GM12878 (cell line): ENCODE measurements at regions not wholly inside any gene's neighbourhood (a gene's known extent, or its start where the extent isn't known, plus 50 kb on each side); places are given as distances from the start of the nearest gene placed in this dataset.

Experiments used
- ATAC-seq: fragments of 200-7000 bp; cut with Tn5 transposase; 3 replicates; pipeline ENCODE4 v1.9.1; 2020; ENCODE audit warnings: mild to moderate bottlenecking, moderate library complexity
- BruUV-seq: library from RNA; stranded (reverse); fragments of 400-500 nt; replicated peaks from 2 replicates; lab custom pipeline; 2021; lab: Mats Ljungman, UMichigan
- CTCF ChIA-PET: fragments of 300-600 bp; sonication (Branson Sonifier 250); formaldehyde crosslinking; extraction: SDS; loops from one replicate; lab custom pipeline; 2021; ENCODE audit warnings: inconsistent platforms; lab: Yijun Ruan, JAX
- POLR2A ChIA-PET: fragments of 350-600 bp; formaldehyde crosslinking; extraction: SDS; loops from one replicate; lab custom pipeline; 2021; ENCODE audit warnings: inconsistent platforms; lab: Charles Lee
- RAD21 ChIA-PET: fragments of 300-600 bp; sonication (Branson Sonifier 250); formaldehyde crosslinking; loops from one replicate; lab custom pipeline; 2023; ENCODE audit warnings: antibody characterized with exemption; ENCODE audit not compliant: unreplicated experiment; lab: Charles Lee
- SMC1A ChIA-PET: fragments of 300-600 bp; sonication (Branson Sonifier 250); formaldehyde crosslinking; loops from one replicate; lab custom pipeline; 2023; ENCODE audit not compliant: unreplicated experiment, uncharacterized antibody; lab: Charles Lee
- DNase-seq: peaks from one replicate; pipeline ENCODE4 v3.0.0-alpha.2; 2011; ENCODE audit warnings: low read depth, low spot score
- FAIRE-seq: peaks from 3 replicates; lab custom pipeline; 2011; peaks lifted over from hg19 to GRCh38; lab: Jason Lieb, UNC
- H2AFZ ChIP-seq: 2 replicates; pipeline ENCODE4 v1.6.0; 2011; ENCODE audit warnings: low read depth, low read length, control low read depth; ENCODE audit not compliant: control insufficient read depth
- H3K27ac ChIP-seq: 2 replicates; pipeline ENCODE4 v1.5.1; 2011; ENCODE audit warnings: control low read depth; ENCODE audit not compliant: control insufficient read depth, insufficient read depth
- H3K27me3 ChIP-seq, 2 experiments: replicated peaks in 1 of 2; 2 replicates each; pipeline versions ENCODE4 v1.6.0 to v1.6.1; 2011; ENCODE audit warnings: low read length in 1 of 2; ENCODE audit not compliant: control insufficient read depth in 2 of 2, insufficient read depth in 2 of 2
- H3K36me3 ChIP-seq, 2 experiments: 2 replicates each; pipeline ENCODE4 v1.5.1; 2011; ENCODE audit warnings: low read length in 1 of 2; ENCODE audit not compliant: control insufficient read depth in 2 of 2, insufficient read depth in 2 of 2
- H3K4me1 ChIP-seq: 2 replicates; pipeline ENCODE4 v1.6.1; 2011; ENCODE audit warnings: mild to moderate bottlenecking, low read length, moderate library complexity, mixed read lengths; ENCODE audit not compliant: control insufficient read depth, insufficient read depth
- H3K4me2 ChIP-seq: 2 replicates; pipeline ENCODE4 v1.6.0; 2011; ENCODE audit warnings: control low read depth; ENCODE audit not compliant: control insufficient read depth, insufficient read depth
- H3K4me3 ChIP-seq: fragments of 200-600 bp; sonication (generic); 2 replicates; pipeline ENCODE4 v1.5.1; 2016
- H3K79me2 ChIP-seq: 2 replicates; pipeline ENCODE4 v1.6.0; 2011; ENCODE audit warnings: low read length; ENCODE audit not compliant: control insufficient read depth, insufficient read depth
- H3K9ac ChIP-seq: 2 replicates; pipeline ENCODE4 v1.8.0; 2011; ENCODE audit warnings: low read length, control low read depth, mixed read lengths; ENCODE audit not compliant: control insufficient read depth, insufficient read depth
- H3K9me3 ChIP-seq: replicated peaks from 3 replicates; pipeline ENCODE4 v1.5.1; 2011; ENCODE audit warnings: mild to moderate bottlenecking, low read length; ENCODE audit not compliant: control insufficient read depth, insufficient read depth
- H4K20me1 ChIP-seq: 2 replicates; pipeline ENCODE4 v1.6.0; 2011; ENCODE audit not compliant: control insufficient read depth, insufficient read depth
- ASH2L ChIP-seq: fragments of 300-600, 200-600 bp; sonication (generic); IDR thresholded peaks from 2 replicates; pipeline ENCODE4 v1.6.1; 2017; ENCODE audit warnings: low read depth, mild to moderate bottlenecking, borderline replicate concordance
- BACH1 ChIP-seq: fragments of 450-650 bp; IDR thresholded peaks from 2 replicates; pipeline ENCODE4 v1.6.1; 2017; ENCODE audit warnings: mild to moderate bottlenecking, borderline replicate concordance
- BMI1 ChIP-seq: fragments of 450-650 bp; IDR thresholded peaks from 2 replicates; pipeline ENCODE4 v1.6.1; 2016; ENCODE audit warnings: mild to moderate bottlenecking, moderate library complexity, borderline replicate concordance
- CBFB ChIP-seq: IDR thresholded peaks from 2 replicates; pipeline ENCODE4 v1.6.1; 2016; ENCODE audit warnings: antibody characterized with exemption, low read depth
- CHD4 ChIP-seq: fragments of 200-600 bp; sonication (generic); IDR thresholded peaks from 2 replicates; pipeline ENCODE4 v1.6.1; 2016; ENCODE audit warnings: mild to moderate bottlenecking
- IRF4 ChIP-seq: IDR thresholded peaks from 2 replicates; pipeline ENCODE4 v1.6.1; 2011; ENCODE audit warnings: low read depth, low read length
- MEF2B ChIP-seq: fragments of 450-650 bp; IDR thresholded peaks from 2 replicates; pipeline ENCODE4 v1.6.1; 2018; ENCODE audit warnings: mild to moderate bottlenecking, moderate library complexity; ENCODE audit not compliant: partially characterized antibody, poor library complexity, severe bottlenecking
- MTA3 ChIP-seq: IDR thresholded peaks from 2 replicates; pipeline ENCODE4 v1.6.1; 2012; ENCODE audit warnings: low read length, inconsistent platforms, borderline replicate concordance
- NR2F1 ChIP-seq: fragments of 450-650 bp; conservative IDR thresholded peaks from 2 replicates; pipeline ENCODE4 v1.6.1; 2017; ENCODE audit warnings: mild to moderate bottlenecking
- SIN3A ChIP-seq: IDR thresholded peaks from 2 replicates; pipeline ENCODE4 v1.6.1; 2012; ENCODE audit warnings: low read depth, low read length, improper control_type of control experiment
- ZZZ3 ChIP-seq: IDR thresholded peaks from 2 replicates; pipeline ENCODE4 v1.6.1; 2011; ENCODE audit warnings: low read depth; ENCODE audit not compliant: control insufficient read depth, insufficient read length
- WGBS: methylation state at CpG from one replicate; pipeline ENCODE4 v1.1.6; 2016; ENCODE audit warnings: low lambda C conversion rate; ENCODE audit not compliant: insufficient replicate concordance, insufficient coverage; ENCODE audit errors: missing lambda C conversion rate; 5-methylcytosine and 5-hydroxymethylcytosine counted together
- in situ Hi-C: fragments of 300-500 bp; cut with MboI; formaldehyde crosslinking; loops from 9 replicates; pipeline ENCODE4 v1.14.3; 2018; ENCODE audit warnings: mixed read lengths
- intact Hi-C: fragments of 100-400 bp; cut with micrococcal nuclease; formaldehyde crosslinking; loops from one replicate; pipeline ENCODE4 v1.14.2; 2022; ENCODE audit not compliant: unreplicated experiment
- TF ChIP-seq, protein P1 (sequence below): fragments of 450-650 bp; IDR thresholded peaks from 2 replicates; pipeline ENCODE4 v1.6.1; 2017; ENCODE audit warnings: mild to moderate bottlenecking, moderate library complexity
- TF ChIP-seq, protein P2 (sequence below): IDR thresholded peaks from 2 replicates; pipeline ENCODE4 v1.6.1; 2011; ENCODE audit warnings: low read depth, mild to moderate bottlenecking, low read length, moderate library complexity, borderline replicate concordance; ENCODE audit errors: extremely low read depth
- TF ChIP-seq, protein P3 (sequence below): fragments of 150-350 bp; IDR thresholded peaks from 2 replicates; pipeline ENCODE4 v1.6.1; 2014; ENCODE audit warnings: mild to moderate bottlenecking, low read depth, low read length

DNA sequence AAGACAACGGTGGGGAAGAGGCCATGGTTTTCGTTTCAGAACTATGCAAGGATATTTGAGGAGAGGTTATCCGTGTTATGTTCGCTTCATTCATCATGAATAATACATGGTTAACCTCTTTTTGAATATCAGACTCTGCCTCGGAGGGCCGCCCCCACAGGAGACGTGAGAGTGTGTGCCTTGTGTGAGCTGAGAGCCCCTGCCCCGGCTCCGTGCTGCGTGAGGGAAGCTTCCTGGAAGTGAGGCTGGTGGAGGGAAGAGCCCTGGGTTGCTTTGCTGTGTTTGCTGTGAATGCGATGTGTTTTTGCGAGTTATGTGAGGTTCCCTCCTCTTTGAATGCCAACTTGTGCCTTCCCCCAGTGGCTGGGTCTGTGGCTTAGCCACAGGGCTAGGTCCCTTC, 146.0 kb upstream of the RTL1 start:
- ChIA-PET POLR2A (no interaction called here), SMC1A (no interaction called here), RAD21 (no interaction called here), CTCF (no interaction called here)
- Histone ChIP-seq H3K4me2 (no peak overlapping the region), H3K4me3 (no peak overlapping the region), H3K27me3 (no peaks in the 10 kb centered on the region), H3K79me2 (no peaks in the 10 kb centered on the region), H3K4me1 (no peaks in the 10 kb centered on the region), H4K20me1 (no peaks in the 10 kb centered on the region), H3K9ac (no peak overlapping the region), H3K9me3 (no peaks in the 10 kb centered on the region), H2AFZ (no peak overlapping the region), H3K36me3 (no peaks in the 10 kb centered on the region), H3K27ac (no peak overlapping the region)
- intact Hi-C loops (no loop called here), in situ Hi-C loops (no loop called here)
- no peak for DNase-seq
- no peak for FAIRE-seq
- TF ChIP-seq IRF4 = no peak
- TF ChIP-seq, protein P1, sequence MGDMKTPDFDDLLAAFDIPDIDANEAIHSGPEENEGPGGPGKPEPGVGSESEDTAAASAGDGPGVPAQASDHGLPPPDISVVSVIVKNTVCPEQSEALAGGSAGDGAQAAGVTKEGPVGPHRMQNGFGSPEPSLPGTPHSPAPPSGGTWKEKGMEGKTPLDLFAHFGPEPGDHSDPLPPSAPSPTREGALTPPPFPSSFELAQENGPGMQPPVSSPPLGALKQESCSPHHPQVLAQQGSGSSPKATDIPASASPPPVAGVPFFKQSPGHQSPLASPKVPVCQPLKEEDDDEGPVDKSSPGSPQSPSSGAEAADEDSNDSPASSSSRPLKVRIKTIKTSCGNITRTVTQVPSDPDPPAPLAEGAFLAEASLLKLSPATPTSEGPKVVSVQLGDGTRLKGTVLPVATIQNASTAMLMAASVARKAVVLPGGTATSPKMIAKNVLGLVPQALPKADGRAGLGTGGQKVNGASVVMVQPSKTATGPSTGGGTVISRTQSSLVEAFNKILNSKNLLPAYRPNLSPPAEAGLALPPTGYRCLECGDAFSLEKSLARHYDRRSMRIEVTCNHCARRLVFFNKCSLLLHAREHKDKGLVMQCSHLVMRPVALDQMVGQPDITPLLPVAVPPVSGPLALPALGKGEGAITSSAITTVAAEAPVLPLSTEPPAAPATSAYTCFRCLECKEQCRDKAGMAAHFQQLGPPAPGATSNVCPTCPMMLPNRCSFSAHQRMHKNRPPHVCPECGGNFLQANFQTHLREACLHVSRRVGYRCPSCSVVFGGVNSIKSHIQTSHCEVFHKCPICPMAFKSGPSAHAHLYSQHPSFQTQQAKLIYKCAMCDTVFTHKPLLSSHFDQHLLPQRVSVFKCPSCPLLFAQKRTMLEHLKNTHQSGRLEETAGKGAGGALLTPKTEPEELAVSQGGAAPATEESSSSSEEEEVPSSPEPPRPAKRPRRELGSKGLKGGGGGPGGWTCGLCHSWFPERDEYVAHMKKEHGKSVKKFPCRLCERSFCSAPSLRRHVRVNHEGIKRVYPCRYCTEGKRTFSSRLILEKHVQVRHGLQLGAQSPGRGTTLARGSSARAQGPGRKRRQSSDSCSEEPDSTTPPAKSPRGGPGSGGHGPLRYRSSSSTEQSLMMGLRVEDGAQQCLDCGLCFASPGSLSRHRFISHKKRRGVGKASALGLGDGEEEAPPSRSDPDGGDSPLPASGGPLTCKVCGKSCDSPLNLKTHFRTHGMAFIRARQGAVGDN = no peak
- TF ChIP-seq MEF2B = no peak
- TF ChIP-seq, protein P2, sequence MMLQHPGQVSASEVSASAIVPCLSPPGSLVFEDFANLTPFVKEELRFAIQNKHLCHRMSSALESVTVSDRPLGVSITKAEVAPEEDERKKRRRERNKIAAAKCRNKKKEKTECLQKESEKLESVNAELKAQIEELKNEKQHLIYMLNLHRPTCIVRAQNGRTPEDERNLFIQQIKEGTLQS = no peak
- no peak for TF ChIP-seq BMI1
- TF ChIP-seq ZZZ3 = no peak
- TF ChIP-seq CHD4 = no peak
- TF ChIP-seq CBFB = no peak
- no peak for TF ChIP-seq BACH1
- no peak for TF ChIP-seq MTA3
- TF ChIP-seq NR2F1 = no peak
- TF ChIP-seq, protein P3, sequence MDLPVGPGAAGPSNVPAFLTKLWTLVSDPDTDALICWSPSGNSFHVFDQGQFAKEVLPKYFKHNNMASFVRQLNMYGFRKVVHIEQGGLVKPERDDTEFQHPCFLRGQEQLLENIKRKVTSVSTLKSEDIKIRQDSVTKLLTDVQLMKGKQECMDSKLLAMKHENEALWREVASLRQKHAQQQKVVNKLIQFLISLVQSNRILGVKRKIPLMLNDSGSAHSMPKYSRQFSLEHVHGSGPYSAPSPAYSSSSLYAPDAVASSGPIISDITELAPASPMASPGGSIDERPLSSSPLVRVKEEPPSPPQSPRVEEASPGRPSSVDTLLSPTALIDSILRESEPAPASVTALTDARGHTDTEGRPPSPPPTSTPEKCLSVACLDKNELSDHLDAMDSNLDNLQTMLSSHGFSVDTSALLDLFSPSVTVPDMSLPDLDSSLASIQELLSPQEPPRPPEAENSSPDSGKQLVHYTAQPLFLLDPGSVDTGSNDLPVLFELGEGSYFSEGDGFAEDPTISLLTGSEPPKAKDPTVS = no peak
- no peak for TF ChIP-seq ASH2L
- TF ChIP-seq SIN3A = no peak
- BruUV-seq = no TSS peak
- no peak for ATAC-seq
- WGBS = 30% methylated on average over 12 of the region's 12 CpGs
